NCI-H1048 (cell line): ENCODE measurements at regions not wholly inside any gene's neighbourhood (a gene's known extent, or its start where the extent isn't known, plus 50 kb on each side); places are given as distances from the start of the nearest gene placed in this dataset.
"Not testable (repeated sequence)": the region's sequence is repeated elsewhere in the genome, so short reads cannot be mapped to it uniquely, and the experiment has no call there.

Source experiments
- DNase-seq: peaks from one replicate; lab custom pipeline; 2025; lab: John Stamatoyannopoulos, UW

DNA sequence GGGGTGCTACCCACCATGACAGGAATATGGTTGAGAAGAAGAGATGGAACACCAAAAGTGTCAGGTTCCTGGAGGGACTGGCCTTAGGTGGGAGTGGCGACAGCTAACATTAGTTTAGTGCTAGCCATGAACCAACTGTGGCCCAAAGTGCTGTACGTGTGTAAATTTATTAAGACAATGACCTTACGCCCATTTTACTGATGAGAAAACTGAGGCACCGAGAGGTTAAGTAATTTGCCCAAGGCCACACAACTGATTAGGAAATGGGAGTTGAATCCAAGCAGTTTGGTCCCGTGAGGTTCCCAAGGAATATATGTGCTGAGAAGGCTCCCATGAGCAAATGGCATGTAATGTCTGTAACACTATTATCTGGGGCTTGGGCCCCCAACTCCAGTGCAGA is 109.5 kb upstream of the SLC1A4 start:
- no peak for DNase-seq

DNA sequence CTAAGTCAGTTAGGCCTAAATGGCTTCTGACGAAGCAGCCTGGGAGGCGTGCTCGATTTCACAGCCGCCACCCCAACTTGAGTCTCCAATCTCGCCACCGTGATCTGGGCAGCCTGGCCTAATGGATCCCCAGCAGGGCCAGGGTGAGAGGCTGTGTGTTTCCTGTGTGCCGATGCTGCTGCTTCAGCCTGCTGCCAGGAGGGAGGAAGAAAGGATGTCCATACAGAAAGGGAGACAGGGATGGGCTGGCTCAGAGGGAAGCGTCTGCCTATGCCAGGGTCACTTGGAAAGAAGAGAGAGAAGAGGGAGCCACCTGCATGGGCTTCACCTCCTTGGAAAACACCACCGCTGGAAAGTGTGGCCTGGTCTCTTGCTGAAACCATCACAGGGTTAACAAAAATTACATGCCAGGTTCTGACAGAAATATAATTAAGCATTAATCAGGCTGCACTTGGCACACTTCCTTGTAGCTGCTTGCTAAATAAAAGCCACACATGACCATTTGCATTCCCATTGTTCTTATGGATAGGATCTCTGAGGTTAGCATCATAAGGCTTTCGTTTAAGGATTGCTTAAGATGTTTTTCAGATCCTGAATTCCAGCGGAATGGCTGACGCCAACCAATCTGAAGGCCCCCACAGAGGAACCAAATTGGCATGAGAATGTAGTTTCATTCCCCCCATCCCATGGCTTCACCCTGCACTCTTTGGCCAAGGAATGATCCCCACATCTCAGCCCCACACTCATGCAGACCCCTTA is 108.8 kb upstream of the SLC1A4 start:
- DNase-seq, result no peak

DNA sequence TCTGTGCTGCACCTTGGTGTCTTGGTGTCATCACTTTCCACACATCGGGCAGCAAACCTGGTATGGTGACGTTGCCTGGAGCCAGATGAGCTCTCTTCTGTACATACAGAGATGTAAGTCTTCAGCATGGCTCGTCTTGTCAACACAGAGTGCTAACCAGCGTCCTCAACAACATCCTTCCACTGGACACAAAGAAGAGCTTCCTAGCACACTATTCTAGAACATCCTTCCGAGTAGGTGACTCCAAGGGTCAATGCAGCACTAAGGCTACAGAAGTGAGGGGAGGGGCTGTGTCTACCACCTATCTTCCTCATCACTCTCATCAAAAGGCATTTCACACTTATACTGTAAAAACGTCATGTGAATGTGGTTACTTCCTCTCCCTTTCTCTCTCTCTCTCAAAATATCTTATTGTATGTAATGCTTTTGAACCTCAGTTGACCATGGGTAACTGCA is 108.1 kb upstream of the SLC1A4 start:
- no peak for DNase-seq

DNA sequence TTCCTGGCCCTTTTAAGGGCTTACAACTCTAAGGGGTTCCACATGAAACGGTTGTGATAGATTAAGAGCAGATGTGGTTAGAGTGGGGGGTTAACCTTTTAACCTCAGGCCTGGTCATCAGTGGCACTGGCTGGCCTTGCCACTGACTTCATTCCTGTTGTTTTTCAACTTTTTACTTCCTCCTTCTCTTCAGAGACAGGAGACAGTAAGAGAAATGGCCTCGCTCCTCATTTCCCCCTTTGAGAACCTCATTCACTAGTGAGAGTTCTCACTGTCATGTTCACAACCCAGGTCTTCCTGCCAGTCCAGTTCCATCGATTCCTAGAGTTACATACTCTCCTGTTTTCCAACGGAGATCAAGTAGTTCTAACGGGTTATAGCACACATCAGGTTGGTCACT is 101.6 kb upstream of the SLC1A4 start:
- DNase-seq, result no peak

DNA sequence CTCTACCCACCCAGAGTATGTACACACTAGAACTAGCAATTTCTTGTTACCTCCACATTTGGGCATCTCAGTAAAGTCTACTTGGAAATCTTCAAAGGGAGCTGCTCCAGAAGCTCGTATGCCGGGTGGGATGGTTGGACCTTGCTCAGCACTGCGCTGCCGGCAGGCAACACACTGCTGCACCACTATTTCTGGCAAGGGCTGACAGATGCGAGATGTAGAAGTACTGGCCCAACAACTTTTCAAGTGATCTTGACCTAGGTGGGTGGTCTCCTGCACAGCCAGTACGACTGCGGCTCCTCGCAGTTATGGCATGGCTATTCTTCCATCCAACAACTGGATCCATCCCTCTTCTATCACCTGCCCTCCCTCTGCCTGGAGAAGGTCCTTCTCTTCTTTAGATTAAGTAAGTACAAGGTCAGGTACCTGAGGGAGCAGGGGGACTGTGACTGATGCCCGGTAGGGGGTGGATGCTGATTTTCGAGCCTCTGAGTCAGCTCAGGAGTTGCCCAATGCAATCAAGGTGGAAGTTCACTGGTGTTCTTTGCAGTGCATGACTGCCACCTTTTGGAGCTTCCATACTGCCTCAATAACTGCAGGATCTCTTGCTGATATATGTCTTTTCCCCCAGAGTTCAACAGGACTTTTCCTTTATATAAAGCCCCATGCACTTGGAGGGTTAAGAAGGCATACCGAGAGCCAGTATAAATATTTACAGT is 100.4 kb upstream of the SLC1A4 start:
- no peak for DNase-seq

DNA sequence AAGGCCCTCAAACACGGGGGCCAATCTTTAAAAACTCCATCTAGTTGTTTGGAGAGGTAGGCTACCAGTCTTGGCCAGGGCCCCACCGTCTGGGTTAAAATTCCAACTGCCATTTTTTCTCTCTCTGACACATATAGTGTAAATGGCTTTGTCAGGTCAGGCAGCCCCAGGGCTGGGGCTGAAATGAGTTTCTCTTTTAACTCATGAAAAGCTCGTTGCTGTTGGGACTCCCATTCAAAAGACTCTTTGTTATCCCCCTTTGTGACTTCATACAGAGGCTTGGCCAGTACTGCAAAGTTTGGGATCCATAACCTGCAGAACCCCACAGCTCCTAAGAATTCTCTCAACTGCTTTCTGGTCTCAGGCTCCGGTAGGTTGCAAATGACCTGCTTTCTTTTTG is 99.4 kb upstream of the SLC1A4 start:
- no peak for DNase-seq

DNA sequence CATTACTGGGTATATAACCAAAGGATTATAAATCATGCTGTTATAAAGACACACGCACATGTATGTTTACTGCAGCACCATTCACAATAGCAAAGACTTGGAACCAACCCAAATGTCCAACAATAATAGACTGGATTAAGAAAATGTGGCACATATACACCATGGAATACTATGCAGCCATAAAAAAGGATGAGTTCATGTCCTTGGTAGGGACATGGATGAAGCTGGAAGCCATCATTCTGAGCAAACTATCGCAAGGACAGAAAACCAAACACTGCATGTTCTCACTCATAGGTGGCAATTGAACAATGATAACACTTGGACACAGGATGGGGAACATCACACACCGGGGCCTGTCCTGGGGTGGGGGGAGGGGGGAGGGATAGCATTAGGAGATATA is 92.6 kb upstream of the SLC1A4 start:
- DNase-seq, result not testable (repeated sequence)

DNA sequence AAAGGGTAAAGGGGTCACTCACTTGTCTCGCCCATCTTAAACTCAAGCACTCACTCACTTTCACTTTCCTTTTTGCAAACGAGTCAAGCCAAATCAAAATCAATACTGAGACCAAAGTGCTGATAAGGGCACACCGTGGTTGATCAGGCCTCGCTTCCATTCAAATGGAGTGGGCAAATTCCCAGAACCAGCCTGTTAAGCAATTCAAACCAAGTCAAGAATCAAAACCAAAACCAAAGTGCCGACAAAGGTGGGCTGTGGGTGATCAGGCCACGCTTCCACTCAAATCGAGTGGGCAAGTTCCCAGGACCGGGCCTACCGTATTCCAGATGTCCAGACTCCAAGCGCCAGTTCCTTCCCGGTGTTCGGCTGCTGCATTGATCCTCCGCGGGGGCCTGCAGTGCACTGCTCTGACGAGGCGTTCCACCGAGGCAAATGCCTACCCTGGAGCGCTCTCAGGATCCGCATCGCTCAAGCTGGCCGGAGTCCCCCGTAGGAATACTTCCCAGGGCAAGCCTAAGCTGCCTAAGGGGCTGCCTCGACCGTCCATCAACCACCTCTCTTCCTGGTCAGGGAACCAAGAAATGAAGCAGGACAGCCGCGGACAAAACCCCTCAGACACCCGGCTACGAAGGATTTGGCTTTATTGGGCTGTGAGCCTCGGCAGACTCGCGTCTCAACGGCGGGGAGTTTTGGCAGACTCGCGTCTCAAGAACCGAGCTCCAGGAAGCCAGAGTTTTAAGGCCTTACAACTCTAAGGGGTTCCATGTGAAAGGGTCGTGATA is 89.9 kb upstream of the SLC1A4 start:
- DNase-seq, result no peak

DNA sequence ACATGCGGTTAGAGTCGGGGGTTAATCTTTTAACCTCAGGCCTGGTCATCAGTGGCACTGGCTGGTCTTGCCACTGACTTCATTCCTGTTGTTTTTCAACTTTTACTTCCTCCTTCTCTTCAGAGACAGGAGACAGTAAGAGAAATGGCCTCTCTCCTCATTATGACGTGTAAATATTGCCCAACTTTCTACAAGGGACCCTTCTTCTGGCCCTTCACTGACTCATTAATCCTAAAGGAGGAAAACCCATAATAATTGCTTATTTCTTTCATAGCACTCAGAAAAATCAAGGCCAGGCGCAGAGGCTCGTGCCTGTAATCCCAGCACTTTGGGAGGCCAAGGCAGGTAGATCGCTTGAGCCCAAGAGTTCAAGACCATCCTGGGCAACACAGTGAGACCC is 89.3 kb upstream of the SLC1A4 start:
- not testable (repeated sequence) for DNase-seq

DNA sequence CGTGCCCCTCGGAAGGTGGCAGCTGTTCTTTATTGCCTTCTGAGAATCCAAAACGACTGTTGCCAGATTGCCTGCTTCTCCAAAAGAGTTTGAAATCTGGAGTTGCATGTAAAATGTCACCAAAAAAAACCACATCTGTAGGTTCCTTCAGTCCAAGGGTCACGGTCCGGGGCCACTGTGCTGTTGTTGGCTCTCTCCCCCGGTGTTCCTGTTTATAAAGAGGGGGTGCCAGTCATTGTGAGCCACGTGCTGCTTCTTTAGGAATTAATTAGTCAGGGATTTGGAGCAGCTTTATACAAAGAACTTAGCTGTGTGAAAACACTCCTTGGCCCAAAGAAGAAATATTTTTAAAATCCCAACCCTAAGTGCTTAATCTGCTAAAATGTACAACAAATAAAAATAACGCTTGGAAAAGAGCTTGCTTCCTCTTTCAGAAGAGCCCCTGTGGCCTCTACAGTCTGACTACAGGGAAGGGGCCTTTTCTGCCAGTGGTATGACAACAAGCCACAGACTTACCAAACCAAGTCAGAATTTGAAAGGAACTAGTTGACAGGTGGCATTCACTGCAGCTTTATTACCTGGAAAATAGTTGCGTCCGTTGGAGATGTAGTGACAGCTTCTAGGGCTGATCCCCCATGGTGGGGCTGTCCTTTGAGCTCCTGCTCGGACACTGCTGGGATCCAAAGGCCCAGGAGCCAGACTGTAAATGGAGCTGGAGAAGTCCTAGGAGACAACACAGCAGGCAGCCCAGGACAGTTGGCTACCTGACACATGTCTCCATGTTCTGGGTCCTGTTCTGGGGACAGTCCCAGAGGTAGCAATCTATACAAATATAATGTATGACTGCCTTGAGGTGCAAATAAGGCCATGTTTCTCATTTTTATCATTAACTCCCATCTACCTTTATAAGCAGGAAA is 84.5 kb upstream of the SLC1A4 start:
- DNase-seq, result no peak

DNA sequence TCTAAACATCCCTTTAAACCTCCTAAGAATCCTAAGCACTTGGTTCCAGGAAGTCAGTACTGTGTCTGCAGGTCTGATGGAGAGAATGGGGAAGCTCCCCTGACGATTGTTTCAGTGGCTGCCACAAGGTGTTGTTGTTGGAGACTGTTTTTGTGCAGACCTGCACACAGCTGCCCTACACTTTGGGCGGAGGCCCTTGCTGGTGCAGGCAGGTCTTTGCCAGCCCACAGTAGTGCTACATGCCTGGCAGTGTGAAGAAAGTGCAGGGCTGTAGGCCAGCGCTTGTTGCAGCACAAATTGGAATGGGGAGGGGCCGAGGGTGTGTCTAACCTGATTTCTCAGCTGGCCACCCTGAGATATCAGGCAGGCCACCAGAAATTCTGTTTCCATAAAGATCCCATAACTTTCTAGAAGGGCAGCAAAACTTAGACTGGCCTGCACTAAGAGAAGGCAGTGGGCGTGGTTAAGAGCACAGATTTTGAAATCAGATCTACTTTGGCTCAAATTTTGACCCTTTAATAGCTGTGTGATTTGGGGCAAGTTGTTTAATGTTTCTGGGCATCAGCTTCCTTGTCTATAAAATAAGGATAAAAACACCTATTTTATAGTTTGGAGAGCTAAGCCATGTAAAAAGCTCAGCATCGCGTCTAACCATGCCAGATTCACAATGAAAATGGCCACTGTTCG is 83.7 kb upstream of the SLC1A4 start:
- DNase-seq, result no peak

DNA sequence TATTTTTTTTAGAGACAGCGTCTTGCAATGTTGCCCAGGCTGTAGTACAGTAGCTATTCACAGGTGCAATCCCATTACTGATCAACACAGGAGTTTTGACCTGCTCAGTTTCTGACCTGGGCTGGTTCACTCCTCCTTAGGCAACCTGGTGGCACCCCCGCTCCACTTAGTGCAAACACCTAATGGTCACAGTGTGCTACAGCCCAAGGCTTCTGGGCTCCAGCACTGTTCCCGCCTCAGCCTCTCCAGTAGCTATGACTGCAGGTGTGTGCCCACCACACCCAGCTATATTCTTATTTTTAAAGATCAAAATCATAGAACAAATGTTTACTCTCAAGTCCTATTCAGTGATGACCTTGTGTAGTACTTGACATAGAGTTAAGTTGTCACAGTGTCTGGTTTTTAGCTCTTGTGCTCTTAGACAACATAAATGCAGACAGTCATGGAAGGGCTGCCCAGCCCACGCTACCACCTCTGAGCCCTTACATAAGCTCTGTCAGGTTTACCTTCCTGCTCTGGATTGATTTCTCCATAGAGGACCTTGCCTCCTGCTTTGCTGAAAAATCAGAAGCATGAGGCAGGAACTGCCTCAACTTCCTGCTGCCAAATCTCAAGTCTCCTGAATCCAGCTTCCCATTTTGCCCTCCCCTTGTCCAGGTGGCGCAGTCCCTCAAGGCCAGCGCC is 82.2 kb upstream of the SLC1A4 start:
- no peak for DNase-seq

DNA sequence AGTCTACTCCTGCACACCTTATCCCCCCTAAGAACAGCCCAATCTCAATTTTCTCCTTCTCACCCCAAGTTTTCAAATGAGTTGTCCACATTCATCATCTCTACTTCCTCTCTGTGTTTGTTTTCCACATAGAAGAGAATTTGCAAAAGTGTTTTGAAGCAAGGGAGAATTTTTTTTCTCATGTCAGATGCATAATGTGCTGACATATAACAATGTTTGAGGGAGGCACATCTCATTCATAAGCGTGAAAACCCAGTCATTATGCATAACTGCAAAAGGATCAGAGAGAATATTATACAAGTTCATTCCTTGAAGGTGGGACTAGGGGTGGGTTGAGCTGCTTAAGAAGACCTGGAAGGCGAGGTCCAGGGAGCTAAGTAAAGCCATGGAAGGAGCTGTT is 80.8 kb upstream of the SLC1A4 start:
- no peak for DNase-seq

DNA sequence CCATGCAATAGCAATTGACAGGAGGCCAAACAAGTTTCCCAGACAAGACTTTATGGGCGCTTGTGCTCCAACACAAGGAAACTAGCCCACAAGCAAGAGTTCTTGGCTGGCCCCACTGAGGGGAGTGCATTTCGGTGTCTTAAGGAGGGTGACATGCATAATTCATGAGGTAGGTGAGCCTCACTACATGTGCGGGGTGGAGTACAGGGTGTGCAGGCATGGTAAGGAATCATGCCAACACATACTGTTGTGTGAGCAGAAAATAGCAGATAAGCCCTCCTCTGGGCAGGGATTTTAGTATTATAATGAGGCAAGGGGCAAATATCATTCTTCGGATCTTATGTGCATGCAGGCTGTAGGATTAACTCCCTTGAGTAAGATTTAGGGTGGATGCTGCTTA is 78.7 kb upstream of the SLC1A4 start:
- DNase-seq, result no peak

DNA sequence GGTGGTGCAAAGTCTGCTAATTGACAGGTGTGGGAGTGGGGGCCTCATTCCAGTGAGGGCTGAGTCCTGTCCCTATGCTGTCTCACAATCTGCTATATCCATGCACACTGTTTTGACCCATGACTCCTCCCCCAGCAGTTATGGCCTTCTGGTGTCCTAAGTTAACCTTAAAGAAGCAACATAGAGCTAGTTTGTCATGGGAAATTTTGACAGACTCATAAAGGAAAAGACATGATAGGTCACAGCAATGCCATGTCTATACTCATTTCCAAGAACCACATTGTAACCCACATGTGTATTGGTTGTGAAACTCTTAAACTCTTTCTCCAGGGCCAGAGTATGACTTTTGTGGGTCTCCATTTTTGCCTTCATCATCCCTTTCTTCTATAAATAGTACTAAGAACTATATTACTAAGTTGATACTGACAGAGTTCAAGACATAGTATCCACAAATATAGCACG is 78.2 kb upstream of the SLC1A4 start:
- no peak for DNase-seq

DNA sequence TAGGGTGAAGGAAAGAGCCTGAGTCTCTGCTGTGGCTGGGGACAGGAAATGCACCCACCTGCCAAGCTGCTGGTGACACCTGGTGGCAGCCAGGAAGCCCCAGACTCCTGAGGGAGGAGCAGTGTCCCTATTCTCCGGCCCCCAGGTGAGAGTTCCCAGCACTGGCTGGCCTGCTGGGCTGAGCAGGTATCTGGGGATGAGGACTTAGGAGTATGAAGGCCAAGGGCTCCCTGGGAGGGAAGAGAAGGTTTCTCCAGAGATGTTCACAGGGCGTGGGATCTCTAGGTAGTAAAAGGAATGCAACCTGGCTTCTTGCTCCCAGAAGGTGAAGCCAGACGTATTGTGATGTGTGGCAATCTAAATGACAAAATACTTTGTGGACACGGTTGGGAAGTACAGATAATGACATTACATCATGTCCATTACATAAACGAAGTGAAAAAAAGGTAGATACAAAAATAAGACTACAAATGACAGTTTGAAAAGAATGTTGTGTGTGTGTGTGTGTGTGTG is 75.8 kb upstream of the SLC1A4 start:
- no peak for DNase-seq

DNA sequence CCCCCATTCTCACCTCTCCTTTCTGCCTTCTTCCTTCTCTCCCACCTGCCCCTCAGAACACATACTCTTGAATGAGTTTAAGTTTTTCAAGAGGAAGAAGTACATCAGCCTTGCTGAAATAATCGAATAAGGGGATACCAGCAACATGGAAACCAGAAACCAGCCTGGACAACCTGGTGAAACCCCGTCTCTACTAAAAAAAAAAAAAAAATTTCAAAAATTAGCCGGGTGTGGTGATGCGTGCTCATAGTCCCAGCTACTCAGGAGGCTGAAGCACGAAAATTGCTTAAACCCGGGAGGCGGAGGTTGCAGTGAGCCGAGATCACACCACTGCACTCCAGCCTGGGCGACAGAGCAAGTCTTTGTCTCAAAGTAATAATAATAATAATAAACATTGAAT is 75.0 kb upstream of the SLC1A4 start:
- DNase-seq, result no peak

DNA sequence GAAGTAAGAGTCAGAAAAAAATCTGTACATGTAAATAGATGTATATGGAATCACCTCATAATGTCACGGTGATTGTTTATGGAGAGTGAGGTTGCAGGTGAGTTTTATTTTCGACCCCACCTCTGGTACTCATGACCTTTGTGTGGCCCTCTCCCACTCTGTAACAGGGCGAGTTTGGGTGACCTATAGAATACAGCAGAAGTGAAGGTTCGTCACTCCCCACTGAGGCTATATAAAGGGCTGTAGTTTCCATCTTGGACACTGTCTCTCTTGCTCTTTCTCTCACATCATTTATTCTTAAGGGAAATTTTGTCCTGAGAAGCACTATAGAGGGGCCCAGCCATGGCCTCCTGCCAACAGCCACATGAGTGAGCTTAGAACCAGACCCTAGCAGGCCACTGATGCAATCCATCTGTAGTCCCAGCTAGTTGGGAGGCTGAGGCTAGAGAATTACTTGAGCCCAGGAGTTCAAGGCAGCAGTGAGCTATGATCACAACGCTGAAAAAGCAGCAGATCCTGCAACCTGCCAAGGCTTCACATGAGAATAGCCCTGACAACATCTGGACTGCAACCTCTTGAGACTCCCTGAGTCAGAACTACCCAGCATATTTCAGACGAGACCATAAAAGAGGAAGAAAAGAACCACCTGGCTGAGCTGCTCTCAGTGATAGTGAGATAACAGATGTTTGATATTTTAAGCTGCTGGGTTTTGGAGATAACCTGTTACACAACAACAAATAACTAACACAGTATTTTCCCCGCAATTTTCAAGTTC is 74.3 kb upstream of the SLC1A4 start:
- DNase-seq, result no peak

DNA sequence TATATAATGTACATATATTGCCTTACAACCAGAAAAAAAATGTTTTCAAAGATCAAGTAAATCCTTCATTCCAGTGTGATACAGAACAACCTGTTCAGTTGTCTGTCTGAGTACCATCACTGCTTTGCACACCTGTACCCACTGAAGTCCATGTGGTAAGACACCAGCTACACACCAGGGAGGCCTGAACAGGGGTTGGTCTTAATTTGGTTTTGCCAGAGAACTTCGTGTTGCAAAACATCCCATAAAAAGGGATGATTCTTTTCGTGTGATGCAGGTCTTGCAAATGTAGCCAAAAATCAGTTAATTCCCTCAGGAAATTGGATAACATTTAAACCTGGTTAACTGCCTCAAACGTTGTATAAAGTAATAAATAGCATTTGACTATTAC is 73.7 kb upstream of the SLC1A4 start:
- DNase-seq, result no peak
